ENCODE measurements at regions not wholly inside any gene's neighbourhood (a gene's known extent, or its start where the extent isn't known, plus 50 kb on each side); places are given as distances from the start of the nearest gene placed in this dataset.
"Not testable (repeated sequence)": the region's sequence is repeated elsewhere in the genome, so short reads cannot be mapped to it uniquely, and the experiment has no call there.

DNA sequence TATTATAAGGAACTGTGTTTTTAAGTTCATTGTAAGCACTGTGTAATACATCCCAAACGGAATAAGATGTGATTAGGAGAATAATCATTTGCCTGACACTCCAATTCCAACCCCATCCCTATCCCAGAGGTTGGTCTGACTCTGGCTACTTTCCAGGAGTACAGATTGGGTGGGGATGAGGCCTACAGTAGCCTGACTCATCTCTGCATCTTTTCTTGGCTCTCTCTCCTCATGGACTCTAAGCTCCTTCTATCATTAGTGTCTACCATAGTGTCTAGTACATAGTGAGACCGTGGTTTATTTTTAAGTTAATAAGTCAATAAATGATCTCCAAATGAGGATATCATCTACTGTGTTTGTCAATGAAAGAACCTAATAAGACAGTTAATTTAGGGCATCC lies 92.2 kb upstream of the CNKSR3 start:
- no peak for DNase-seq

DNA sequence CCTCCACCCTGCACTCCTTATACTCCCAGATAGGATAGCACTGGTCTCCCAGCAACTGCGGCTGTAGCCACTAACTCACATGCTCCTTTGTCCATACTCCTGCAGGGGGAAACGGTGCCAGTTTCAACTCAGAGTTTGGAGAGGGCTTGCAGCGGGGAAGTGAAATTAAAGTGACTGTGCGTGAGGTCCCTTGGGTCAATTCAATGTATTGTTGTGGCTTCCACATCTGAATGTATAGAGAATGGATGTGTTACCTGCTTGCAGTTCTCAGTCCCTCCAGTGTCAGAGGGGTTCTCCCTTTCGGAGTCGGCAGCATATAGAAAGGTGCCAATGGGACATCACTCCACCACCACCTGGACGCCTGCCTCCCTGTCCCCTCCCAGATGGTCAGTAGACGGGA lies 93.6 kb upstream of the CNKSR3 start:
- no peak for DNase-seq

DNA sequence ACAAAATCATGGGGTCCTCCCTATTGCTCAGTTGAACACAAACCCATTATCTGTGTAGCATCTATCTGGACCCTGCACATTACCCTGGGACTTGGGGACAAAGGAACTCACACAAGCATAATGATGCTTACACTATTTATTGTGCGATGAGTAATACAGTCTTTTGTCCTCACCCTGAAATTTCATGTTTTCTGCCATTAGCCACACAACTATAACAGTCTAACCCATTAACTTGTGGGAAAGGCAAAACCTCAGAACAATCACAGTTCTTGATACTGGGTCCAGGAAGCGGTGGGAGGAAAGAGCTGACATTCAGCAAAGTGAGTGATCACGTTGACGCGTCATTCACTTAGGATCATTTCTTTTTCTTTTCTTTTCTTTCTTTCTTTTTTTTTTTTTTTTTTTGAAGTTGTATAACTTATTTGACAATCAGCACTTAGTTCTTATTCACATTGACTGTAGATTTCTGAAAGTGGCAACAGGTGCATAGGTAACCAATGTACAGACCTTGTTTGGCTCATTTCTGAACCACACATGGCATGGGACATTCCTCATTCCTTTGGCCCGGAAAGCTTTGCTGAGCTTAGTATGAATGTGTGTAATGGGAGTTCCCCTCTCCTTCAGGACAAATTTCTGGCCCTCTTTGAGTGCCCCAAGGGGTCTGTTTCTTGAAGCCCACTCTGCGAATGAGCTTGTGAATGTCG lies 94.8 kb upstream of the CNKSR3 start:
- no peak for DNase-seq

DNA sequence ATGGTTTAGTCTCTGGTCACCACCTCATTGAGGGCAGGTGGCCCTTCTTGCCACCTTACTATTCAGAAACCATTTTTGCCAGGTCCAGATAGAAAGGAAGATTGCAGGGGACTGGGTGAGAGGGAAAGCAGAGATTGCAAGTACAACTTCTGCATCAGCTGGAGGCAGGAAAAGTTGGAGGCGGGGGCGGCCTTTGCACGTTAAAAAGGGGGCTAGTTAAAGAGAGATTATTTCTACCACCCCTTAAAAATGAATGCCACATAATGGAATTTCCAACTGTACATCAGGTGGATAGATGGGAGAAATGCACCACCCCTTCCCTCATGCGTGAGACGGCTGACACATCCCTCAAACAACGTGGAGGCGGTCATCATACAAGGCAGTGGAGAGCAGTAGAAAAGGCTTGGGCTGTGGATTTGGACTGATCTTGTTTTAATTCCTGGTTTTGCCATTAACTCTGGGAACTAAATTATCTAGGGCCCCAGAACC lies 95.4 kb upstream of the CNKSR3 start:
- no peak for DNase-seq

DNA sequence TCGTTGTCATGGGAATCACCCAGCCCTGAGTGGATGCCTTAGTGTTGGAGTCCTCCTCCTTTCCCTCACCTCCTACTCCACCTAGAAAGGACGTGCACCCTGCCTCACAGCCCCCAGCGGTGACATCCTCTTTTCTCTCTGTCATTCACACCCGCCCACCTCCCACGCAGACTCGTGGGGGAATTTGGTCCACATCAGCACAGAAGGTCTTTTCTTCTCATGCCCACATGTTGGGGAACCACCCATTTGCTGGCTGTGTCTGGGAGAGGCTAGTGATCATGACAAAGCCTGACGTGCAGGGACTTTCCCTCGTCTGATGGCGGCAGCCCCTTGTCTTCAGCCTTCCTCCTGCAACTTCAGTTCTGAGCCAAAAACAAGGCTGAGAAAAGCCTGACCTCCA lies 96.0 kb upstream of the CNKSR3 start:
- no peak for DNase-seq

DNA sequence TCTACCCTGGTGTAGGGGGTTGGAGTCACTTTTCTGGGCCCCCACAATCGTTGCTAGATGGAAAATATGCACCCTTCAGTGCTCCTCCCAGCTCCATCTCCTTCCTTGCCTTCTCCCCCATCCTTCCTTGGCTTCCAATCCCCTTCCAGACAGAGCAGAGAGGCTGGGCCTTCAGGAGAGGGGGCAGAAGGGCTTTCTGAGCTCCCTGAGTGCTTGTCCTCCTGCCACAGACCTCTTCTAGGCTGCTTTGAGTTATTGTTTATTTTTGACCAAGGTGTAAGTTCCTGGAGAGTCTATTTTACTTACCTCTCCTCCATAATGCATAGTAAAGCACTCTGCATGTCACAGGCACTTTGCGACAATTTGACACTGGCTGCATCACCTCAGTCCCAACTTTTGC lies 96.4 kb upstream of the CNKSR3 start:
- no peak for DNase-seq

DNA sequence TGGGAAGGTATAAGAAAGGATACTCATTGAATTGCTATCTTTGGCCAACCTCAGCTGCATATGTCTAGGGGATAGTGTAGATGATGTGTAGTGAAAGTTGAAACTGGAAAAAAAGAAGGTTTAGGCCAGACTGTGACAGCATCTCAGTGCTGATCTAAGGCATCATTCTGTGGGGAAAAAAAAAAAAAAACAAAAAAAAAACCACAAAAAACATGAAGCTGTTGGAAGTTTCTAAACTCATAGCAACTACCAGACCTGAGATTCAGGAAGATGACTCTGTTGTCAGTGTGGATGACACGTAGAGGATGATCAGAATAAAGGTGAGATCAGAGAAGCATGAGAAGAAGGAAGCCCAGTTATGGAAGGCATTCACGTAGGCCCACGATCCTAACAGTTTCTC lies 100.8 kb upstream of the CNKSR3 start:
- no peak for DNase-seq

DNA sequence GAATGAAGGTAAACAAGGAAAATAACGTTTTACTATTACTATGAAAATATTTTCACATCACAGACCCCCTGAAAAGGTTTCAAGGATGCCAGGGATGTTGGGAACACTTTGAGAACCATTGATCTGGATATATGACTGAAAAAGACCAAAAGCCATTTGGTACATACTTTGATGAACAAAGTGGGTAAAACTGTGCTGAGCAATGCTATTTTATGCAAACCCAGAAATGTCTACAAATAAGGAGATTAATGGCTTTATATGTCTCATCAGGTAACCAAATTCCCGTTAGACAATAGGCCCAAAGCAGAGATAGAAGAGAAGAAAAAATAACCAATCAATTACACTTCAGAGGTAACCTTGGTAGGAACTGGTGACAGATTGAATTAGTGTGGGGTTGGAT lies 101.4 kb upstream of the CNKSR3 start:
- no peak for DNase-seq

DNA sequence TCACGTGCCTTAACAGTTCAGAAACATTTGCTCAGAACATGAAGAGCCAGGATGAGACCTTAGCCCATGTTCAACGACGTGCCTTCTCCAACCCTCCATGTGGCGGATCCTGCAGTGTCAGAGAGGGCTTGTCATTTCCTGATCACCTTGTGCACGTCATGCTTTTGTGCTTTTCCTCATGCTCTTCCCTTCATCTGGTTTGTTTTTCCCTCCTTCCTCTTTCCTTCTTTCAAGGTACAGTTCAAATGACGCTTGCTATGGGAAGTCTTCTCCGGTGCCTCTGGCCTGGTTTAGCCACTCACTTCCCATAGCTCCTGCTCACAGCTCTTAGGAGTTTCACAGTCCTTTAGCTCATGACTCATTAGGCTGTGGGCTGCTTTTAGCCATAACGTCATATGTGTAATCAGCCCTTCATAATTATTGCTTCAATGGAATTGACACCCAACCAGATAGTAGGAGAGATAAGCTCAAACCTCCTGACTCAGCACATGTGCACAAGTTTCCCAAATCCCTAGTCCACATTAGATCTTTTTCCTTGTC lies 102.7 kb upstream of the CNKSR3 start:
- no peak for DNase-seq

DNA sequence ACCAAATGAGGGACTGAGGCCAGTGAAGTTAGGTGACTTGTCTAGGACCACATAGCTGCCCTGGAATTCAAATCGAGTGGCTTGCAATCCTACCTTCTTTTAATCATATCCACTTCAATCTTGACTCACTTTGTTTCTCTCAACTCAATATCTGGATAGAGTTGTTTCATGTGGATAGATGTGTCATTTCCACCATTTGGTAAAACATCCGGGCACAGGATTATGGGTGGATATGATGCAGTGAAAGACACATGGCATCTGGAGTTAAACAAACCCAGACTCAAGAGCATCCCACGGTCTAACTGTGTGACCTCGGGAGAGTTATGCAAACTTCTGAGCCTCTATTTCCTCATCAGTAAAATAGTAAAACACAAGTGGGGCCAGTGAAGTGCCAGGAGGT lies 103.6 kb upstream of the CNKSR3 start:
- DNase-seq: no peak

DNA sequence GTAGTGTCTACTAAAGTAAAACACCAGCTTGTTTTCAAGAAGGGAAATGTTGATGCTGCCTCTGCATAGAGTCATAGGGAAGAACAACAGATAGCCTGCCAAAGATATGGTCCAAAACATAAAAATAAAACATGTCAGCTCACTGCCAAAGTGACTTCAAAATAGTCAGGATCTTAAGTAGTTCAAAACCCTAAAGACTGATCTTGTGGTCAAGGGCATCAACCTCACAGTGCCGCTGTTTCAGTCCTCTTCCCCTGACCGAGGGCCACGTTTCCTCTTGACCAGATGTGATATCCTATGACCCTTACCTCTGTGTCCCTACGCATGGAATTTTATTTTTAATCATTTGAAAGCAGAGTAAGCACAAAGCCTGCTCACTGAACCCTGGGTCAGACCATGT lies 104.2 kb upstream of the CNKSR3 start:
- DNase-seq: no peak

DNA sequence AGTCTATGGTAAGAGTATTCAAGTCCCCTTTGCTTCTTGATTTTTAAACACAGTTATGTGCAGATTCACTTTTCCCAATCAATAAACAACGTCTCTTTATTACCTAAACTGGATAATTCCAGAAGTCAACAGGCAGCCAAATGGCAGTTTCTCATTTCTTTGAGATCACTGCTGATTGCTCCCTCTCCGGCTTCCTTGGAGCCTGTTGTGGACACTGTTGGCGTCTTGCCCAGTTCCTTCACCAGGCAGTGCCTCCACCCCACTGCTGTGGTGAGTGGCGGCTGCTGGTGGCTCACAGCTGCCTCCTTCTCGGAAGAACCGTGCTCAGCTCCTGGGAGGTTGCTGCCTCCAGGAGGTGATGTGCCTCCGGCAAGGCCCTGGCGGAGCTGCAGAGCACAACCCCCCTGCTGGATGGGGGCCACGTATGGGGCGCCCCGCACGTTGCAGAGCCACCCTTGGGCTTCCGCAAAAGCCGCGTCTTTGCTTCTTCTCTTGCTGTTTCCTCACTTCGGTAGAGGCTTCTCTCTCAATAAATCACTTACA lies 105.1 kb upstream of the CNKSR3 start:
- DNase-seq: peak; percentile 1 to 54

DNA sequence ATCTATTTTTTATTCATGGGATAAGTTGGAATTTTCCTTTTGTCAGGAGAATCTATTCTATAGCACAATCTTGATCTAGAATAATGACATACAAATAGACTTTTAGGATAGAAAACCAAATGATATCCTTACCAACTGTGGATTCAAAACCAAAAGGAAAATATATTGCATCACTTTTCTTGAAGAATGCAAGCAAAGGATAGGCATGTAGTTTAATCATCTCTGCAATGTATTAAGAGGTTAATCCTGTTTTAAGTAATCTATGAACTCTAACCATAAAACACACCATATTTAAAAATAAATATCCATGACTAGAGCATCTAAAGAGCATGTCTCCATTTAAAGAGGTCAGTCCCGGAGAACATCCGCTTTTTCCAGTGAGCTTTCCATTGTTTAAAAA lies 106.7 kb upstream of the CNKSR3 start:
- DNase-seq: no peak

DNA sequence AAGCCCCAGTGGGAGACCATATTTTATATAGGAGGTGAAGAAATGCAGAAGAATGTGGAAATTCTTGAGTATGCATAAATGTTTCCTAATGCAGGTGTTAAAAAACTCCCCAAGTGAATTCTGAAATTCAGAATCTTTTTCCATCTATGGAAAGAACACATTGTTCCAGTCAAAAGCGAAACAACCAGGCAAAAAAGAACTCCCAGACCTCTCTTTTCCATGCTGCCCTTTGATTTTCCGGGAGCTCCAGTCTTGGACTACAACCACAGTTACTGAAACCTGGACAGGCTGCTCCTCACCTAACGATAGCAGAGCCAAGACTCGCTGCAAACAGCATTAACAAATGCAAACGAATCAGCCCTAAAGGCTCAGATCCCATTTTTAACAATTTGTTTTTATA lies 108.7 kb upstream of the CNKSR3 start:
- no peak for DNase-seq

DNA sequence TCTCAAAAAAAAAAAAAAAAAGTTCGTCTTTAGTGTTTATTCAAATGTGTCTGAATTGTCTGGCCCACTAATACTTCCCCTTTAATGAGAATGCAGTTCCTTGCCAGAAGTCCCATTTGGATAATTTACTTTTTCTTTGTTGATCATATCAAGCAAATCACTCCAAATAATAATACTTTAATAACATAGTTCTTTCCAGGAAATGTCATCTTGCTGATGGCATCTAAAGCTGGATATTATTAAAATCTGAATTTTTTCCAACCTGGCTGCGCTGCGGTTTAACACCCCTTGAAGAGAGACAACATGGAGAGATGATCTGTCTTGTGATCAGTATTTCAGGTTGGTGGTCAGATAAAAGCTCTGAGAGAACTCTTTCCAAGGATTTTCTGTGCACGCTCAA lies 111.2 kb upstream of the CNKSR3 start:
- DNase-seq: no peak

DNA sequence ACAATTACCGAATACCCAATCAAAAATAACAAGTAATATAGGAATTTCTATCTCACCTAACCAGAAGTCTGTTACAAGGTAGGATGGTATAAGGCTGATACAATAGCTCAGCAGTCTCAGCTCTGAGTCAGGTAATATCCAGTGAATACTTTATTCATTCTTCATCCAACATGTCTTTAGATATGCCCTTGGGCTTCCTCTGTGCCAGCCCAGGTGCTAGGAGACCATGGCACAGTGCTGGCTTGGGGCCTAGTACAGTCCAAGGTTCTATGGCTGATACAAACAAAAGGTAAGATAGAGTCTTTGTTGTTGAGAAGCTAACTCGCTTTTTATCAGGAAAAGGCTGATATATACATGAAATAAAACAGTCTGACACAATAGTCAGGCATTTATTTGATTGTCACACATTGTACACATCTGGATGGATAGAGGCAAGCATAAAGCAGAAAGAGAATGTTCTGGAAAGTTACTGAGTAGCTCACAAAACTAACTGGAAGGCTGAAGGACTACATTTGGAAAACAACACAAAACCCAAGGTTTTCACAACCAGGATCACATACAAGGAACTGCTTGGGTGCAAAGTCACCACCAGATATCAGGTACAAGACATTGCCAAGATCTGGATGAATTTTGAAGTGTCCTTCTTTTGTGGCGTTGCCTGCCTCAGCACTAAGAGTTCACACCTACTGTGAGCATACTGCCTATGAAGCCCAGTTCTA lies 110.4 kb upstream of the SCAF8 start:
- no peak for DNase-seq

DNA sequence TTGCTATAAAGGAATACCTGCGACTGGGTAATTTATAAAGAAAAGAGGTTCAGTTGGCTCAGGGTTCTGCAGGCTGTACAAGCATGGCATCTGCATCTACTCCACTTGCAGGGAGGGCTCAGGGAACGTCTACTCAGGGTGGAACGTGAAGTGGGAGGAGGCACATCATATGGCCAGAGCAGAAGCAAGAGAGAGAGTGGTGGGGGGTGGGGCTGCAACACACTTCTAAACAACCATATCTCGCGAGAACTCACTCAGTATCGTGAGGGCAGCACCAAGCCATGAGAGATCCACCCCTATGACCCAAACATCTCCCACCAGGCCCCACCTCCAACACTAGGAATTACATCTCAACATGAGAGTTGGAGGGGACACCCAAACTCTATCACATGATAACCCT lies 109.8 kb upstream of the SCAF8 start:
- DNase-seq: no peak

DNA sequence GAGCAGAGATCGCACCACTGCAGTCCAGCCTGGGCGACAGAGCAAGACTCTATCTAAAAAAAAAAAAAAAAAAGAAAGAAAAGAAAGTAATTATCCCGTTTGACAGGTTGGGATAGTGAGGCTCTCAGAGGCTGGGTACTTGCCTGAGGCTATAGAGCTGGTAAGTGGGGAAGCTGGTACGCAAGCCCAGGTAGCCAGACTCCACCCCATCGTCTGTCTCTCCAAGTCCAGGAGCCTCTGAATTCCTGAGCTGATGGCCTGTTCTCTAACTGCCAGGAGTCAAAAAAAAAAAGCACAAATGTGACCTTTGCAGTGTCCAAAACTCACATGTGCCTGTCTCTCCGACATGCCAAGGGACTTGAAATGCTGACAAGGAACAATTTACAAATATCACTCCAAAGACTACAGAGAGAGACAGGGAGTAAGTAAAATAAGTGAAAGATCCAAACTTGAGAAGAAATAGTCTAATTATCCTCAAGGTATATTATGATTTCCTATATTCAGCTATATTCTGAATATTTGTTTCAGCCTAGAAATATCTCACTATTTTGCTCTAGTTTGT lies 109.1 kb upstream of the SCAF8 start:
- DNase-seq: no peak

DNA sequence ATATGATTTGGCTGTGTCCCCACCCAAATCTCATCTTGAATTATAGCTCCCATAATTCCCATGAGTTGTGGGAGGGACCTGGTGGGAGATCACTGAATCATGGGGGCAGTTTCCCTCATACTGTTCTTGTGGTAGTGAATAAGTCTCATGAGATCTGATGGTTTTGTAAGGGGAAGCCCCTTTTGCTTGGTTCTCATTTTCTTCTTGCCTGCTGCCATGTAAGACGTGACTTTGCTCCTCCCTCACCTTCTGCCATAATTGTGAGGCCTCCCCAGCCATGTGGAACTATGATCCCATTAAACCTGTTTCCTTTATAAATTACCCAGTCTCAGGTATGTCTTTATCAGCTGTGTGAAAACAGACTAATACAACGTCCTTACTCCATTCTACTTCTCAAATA lies 108.5 kb upstream of the SCAF8 start:
- not testable (repeated sequence) for DNase-seq

DNA sequence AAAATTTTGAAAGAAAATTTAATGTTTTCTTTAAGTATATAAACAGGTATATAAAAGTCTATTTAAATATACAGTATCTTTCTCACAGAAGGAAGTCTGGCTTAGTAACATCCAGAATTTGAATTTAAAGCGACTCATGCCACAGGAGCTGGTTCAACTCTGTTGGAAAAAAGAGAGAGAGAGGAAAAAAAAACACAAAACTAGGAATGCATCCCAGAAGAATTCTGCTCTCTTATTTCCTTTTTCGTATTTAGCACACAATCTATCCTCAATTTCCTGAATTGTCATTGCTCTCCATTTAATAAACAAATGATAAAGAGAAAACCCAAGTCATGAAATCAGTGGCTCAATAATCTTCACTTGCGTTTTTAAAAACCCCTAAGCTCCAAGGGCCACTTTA lies 107.5 kb upstream of the SCAF8 start:
- DNase-seq: no peak

DNA sequence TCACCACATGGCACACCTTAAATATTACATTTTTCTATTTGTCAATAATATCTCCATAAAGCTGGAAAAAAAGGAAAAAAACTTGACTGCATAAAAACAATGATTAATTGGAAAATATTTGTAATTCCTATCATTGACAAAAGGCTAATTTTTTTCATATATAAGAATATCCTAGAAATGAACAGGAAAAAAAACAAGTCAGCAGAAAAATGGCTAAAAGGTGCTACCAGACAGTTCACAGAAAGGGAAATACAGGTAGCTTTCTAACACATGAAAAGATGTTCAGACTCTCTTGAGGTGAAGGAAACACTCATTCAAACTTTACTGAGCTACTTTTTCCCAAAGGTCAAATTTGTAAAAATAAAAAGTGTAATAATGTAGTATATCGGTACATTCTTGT lies 104.1 kb upstream of the SCAF8 start:
- DNase-seq: no peak

DNA sequence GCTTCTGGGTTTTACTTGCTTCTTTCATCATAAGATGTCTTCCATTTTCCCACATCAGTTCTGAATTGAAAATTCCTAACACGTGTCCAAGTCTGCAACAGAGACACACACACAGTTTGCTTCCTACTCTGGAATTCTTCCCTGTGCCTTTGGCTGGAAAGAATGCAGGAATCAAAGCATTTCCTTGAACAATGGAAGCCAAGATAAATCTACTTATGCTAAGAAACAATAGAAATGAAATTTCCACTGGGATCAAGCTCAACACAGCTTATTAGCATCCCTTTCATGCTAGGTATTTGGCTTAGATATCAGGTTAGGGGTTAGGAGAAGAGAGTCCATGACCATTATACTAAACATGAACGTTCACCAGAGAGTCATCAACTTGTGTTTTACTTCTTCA lies 101.1 kb upstream of the SCAF8 start:
- no peak for DNase-seq

DNA sequence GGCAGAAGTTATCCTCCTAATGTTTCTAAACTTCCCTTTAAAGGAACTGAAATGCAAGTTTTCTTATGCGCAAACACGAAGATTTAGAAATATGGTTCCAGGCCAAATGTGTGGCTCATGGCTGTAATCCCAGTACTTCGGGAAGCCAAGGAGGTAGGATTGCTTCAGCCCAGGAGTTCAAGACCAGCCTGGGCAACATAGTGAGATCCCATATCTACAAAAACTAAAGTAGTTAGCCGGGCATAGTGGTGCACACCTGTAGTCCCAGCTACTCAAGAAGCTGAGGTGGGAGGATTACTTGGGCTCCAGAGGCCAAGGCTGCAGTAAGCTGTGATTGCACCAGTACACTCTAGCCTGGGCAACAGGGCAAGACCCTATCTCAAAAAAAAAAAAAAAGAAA lies 95.8 kb upstream of the SCAF8 start:
- no peak for DNase-seq

DNA sequence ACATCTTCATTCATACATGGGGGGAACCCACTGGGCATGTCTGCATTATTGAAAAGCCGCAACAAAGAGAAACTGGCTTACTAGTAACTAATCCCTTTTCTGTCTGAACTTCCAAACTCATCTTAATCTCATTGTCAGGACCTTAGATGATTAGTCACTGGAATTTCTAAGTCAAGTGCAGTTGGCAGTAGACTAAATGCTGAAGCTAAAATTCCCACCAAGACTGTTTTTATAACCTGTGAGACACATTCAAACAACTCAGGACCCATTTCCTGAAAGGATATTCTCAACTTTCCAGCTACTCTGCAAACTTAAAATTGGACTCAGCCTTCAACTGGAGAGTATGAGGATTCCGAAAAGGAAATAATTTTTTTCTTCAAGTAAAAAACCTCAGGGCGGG lies 94.8 kb upstream of the SCAF8 start:
- DNase-seq: no peak
